PC-9 (cell line): ENCODE measurements at regions not wholly inside any gene's neighbourhood (a gene's known extent, or its start where the extent isn't known, plus 50 kb on each side); places are given as distances from the start of the nearest gene placed in this dataset.

Experiments used
- CTCF ChIP-seq: fragments of 200-600 bp; sonication (generic); conservative IDR thresholded peaks from 2 replicates; pipeline ENCODE4 v1.6.1; 2017; ENCODE audit warnings: mixed run types, antibody characterized with exemption, mild to moderate bottlenecking, moderate library complexity
- EZH2 ChIP-seq: fragments of 200-600 bp; sonication (generic); IDR thresholded peaks from 2 replicates; pipeline ENCODE4 v1.8.0; 2017; ENCODE audit warnings: antibody characterized with exemption, low read depth

GRCh38 chr14:65828396-65828795, 415.9 kb downstream of the FUT8 start:
- TF ChIP-seq CTCF: no peak
- TF ChIP-seq EZH2: no peak
